ENCODE measurements at regions not wholly inside any gene's neighbourhood (a gene's known extent, or its start where the extent isn't known, plus 50 kb on each side); places are given as distances from the start of the nearest gene placed in this dataset.

- no peaks in the 10 kb centered on the region for H3K36me3 ChIP-seq
- no peak overlapping the region for H3K4me3 ChIP-seq (ENCODE audit: low read depth, low read length)
- DNase-seq: no peak
- H3K4me1 ChIP-seq: no peaks in the 10 kb centered on the region
- H3K9me3 ChIP-seq: no peaks in the 10 kb centered on the region
- no peak for TF ChIP-seq CTCF (IDR thresholded peaks at IDR 0.05; ENCODE audit: low read depth, low read length)
- no peaks in the 10 kb centered on the region for H3K27me3 ChIP-seq
These were observed 62.9 kb upstream of the DMRTA1 start for GRCh38 chr9:22383718-22384117.

- no peaks in the 10 kb centered on the region for H3K27me3 ChIP-seq
- H3K36me3 ChIP-seq: no peaks in the 10 kb centered on the region
- H3K4me1 ChIP-seq: no peaks in the 10 kb centered on the region
- H3K4me3 ChIP-seq (ENCODE audit: low read depth, low read length): no peak overlapping the region
- DNase-seq: no peak
- TF ChIP-seq CTCF (IDR thresholded peaks at IDR 0.05; ENCODE audit: low read depth, low read length): no peak
- H3K9me3 ChIP-seq: no peaks in the 10 kb centered on the region
These were observed 57.4 kb upstream of the DMRTA1 start for GRCh38 chr9:22389271-22389670.

GRCh38 chr9:22392523-22392922 lies 54.1 kb upstream of the DMRTA1 start:
- H3K4me1 ChIP-seq: no peaks in the 10 kb centered on the region
- H3K4me3 ChIP-seq (ENCODE audit: low read depth, low read length): no peak overlapping the region
- no peaks in the 10 kb centered on the region for H3K36me3 ChIP-seq
- no peaks in the 10 kb centered on the region for H3K9me3 ChIP-seq
- H3K27me3 ChIP-seq: no peaks in the 10 kb centered on the region
- DNase-seq: no peak
- TF ChIP-seq CTCF (IDR thresholded peaks at IDR 0.05; ENCODE audit: low read depth, low read length): no peak

- Histone ChIP-seq H3K27me3 (no peaks in the 10 kb centered on the region), H3K36me3 (no peaks in the 10 kb centered on the region), H3K4me1 (no peaks in the 10 kb centered on the region), H3K9me3 (no peaks in the 10 kb centered on the region), H3K4me3 (ENCODE audit: low read depth, low read length) (no peak overlapping the region)
- no peak for DNase-seq
- TF ChIP-seq CTCF (IDR thresholded peaks at IDR 0.05; ENCODE audit: low read depth, low read length): no peak
These were observed 50.9 kb upstream of the DMRTA1 start for GRCh38 chr9:22395687-22396141.

Data from BE2C (cell line).